KMS-11 (cell line): ENCODE measurements at regions not wholly inside any gene's neighbourhood (a gene's known extent, or its start where the extent isn't known, plus 50 kb on each side); places are given as distances from the start of the nearest gene placed in this dataset.

Experiments
- H2AFZ ChIP-seq: fragments of 200-600 bp; sonication (generic); 2 replicates; pipeline ENCODE4 v1.6.1; 2016; ENCODE audit warnings: antibody characterized with exemption, mixed run types, low read depth
- H3K27ac ChIP-seq: fragments of 200-600 bp; sonication (generic); 2 replicates; pipeline ENCODE4 v1.6.1; 2016; ENCODE audit warnings: mild to moderate bottlenecking, mixed run types
- H3K27me3 ChIP-seq: fragments of 200-600 bp; sonication (generic); 2 replicates; pipeline ENCODE4 v1.6.1; 2017; ENCODE audit warnings: mild to moderate bottlenecking, low read depth, mixed run types, moderate library complexity; ENCODE audit not compliant: insufficient read depth
- H3K36me3 ChIP-seq: fragments of 200-600 bp; sonication (generic); 2 replicates; pipeline ENCODE4 v1.6.1; 2017; ENCODE audit warnings: mild to moderate bottlenecking, mixed run types; ENCODE audit not compliant: insufficient read depth
- H3K4me1 ChIP-seq: fragments of 200-600 bp; sonication (generic); 2 replicates; pipeline ENCODE4 v1.6.1; 2016; ENCODE audit warnings: mild to moderate bottlenecking, low read depth, mixed run types; ENCODE audit not compliant: poor library complexity, severe bottlenecking
- H3K4me2 ChIP-seq: fragments of 200-600 bp; sonication (generic); 2 replicates; pipeline ENCODE4 v1.7.0; 2016; ENCODE audit warnings: mild to moderate bottlenecking, mixed run types
- H3K4me3 ChIP-seq: fragments of 200-600 bp; sonication (generic); IDR thresholded peaks from 2 replicates; pipeline ENCODE4 v1.6.1; 2017; ENCODE audit warnings: low read depth, low read length, mixed read lengths; ENCODE audit not compliant: insufficient read depth
- H3K79me2 ChIP-seq: fragments of 200-600 bp; sonication (generic); 2 replicates; pipeline ENCODE4 v1.6.1; 2016; ENCODE audit warnings: low read depth, mixed run types; ENCODE audit not compliant: insufficient read depth
- H3K9ac ChIP-seq: fragments of 200-600 bp; sonication (generic); 2 replicates; pipeline ENCODE4 v1.6.1; 2016; ENCODE audit warnings: mild to moderate bottlenecking, mixed run types
- H4K20me1 ChIP-seq: fragments of 200-600 bp; sonication (generic); 2 replicates; pipeline ENCODE4 v1.6.1; 2016; ENCODE audit warnings: mild to moderate bottlenecking, mixed run types; ENCODE audit not compliant: insufficient read depth
- CTCF ChIP-seq: fragments of 200-600 bp; sonication (generic); conservative IDR thresholded peaks from 2 replicates; pipeline ENCODE4 v1.6.1; 2017; ENCODE audit warnings: low read depth, mild to moderate bottlenecking, antibody characterized with exemption, low read length, moderate library complexity, mixed read lengths

DNA sequence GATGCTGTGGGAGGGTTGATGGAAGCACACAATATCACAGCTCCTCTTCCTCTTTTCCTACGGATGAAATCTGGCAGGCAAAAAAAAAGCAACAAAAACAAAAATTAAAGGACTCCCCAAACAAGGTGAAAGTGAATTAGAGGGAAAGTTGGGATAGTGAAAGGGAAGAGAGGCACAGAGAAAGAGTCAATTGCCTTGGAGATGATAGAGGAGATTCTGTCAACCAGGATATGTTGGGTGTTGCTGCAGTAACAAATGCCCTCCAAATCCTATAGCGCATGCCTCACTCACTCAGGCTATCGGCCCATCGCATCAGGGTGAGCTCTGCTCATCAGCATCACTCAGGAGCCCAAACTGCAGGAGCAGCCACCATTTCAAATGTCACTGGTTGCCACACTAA, 119.1 kb downstream of the DLEU7 start:
- Histone ChIP-seq H3K79me2 (no peaks in the 10 kb centered on the region), H3K4me1 (no peaks in the 10 kb centered on the region), H2AFZ (no peak overlapping the region), H3K4me3 (no peak overlapping the region), H3K27ac (no peak overlapping the region), H3K36me3 (no peaks in the 10 kb centered on the region), H3K4me2 (no peak overlapping the region), H3K27me3 (no peaks in the 10 kb centered on the region), H3K9ac (no peak overlapping the region), H4K20me1 (no peaks in the 10 kb centered on the region)
- no peak for TF ChIP-seq CTCF

GRCh38 chr13:50724913-50725312, 118.6 kb downstream of the DLEU7 start:
- Histone ChIP-seq H3K4me3 (no peak overlapping the region), H3K4me1 (no peaks in the 10 kb centered on the region), H3K79me2 (no peaks in the 10 kb centered on the region), H4K20me1 (no peaks in the 10 kb centered on the region), H3K4me2 (no peak overlapping the region), H2AFZ (no peak overlapping the region), H3K27ac (no peak overlapping the region), H3K9ac (no peak overlapping the region), H3K27me3 (no peaks in the 10 kb centered on the region), H3K36me3 (no peaks in the 10 kb centered on the region)
- no peak for TF ChIP-seq CTCF

DNA sequence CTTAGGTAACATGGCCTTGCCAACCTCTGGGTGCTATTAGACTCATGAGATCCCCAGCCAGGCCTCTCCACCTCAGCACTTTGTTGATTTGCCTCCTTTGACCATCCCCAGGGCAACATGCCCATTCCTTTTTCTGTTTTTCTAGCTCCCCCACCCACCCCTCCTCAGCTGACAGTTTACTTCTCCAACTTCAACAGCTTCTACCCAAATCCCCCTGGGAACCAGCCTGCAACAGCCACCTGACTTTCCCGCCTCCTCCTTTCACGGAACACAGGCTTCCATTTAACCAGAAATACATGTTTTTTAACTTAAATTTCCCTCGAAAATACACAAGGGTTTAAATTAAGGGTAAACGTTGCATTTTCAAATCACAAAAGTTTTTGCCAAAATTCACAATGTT, 117.3 kb downstream of the DLEU7 start:
- Histone ChIP-seq H3K36me3 (no peaks in the 10 kb centered on the region), H3K4me1 (no peaks in the 10 kb centered on the region), H4K20me1 (no peaks in the 10 kb centered on the region), H3K27ac (no peak overlapping the region), H3K27me3 (no peaks in the 10 kb centered on the region), H2AFZ (no peak overlapping the region), H3K9ac (no peak overlapping the region), H3K4me3 (no peak overlapping the region), H3K79me2 (no peaks in the 10 kb centered on the region), H3K4me2 (no peak overlapping the region)
- no peak for TF ChIP-seq CTCF

DNA sequence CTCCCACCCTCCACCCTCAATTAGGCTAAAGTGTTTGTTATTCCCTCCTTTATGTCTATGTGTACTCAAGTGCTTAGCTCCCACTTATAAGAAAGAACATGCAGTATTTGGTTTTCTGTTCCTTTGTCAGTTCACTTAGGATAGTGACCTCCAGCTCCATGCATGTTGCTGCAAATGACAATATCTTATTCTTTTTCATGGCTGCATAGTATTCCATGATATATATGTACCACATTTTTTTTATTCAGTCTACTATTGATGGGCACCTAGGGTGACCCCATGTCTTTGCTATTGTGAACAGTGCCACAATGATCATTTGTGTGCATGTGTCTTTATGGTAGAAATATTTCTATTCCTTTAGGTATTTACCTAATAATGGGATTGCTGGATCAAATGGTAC, 114.3 kb downstream of the DLEU7 start:
- H4K20me1 ChIP-seq, result no peaks in the 10 kb centered on the region
- no peak overlapping the region for H3K4me3 ChIP-seq
- H3K36me3 ChIP-seq, result no peaks in the 10 kb centered on the region
- no peak overlapping the region for H2AFZ ChIP-seq
- no peaks in the 10 kb centered on the region for H3K4me1 ChIP-seq
- no peak overlapping the region for H3K9ac ChIP-seq
- H3K79me2 ChIP-seq, result no peaks in the 10 kb centered on the region
- no peaks in the 10 kb centered on the region for H3K27me3 ChIP-seq
- no peak overlapping the region for H3K27ac ChIP-seq
- H3K4me2 ChIP-seq, result no peak overlapping the region
- no peak for TF ChIP-seq CTCF
